ENCODE measurements at regions not wholly inside any gene's neighbourhood (a gene's known extent, or its start where the extent isn't known, plus 50 kb on each side); places are given as distances from the start of the nearest gene placed in this dataset.

GRCh38 chr2:8064603-8065002 lies 617.3 kb upstream of the ID2 start:
- no peak for TF ChIP-seq CTCF (IDR thresholded peaks at IDR 0.05)
- no peak for TF ChIP-seq POLR2A (IDR thresholded peaks at IDR 0.05)
